KMS-11 (cell line): ENCODE measurements at regions not wholly inside any gene's neighbourhood (a gene's known extent, or its start where the extent isn't known, plus 50 kb on each side); places are given as distances from the start of the nearest gene placed in this dataset.

Experiments
- H2AFZ ChIP-seq: fragments of 200-600 bp; sonication (generic); 2 replicates; pipeline ENCODE4 v1.6.1; 2016; ENCODE audit warnings: antibody characterized with exemption, mixed run types, low read depth
- H3K27ac ChIP-seq: fragments of 200-600 bp; sonication (generic); 2 replicates; pipeline ENCODE4 v1.6.1; 2016; ENCODE audit warnings: mild to moderate bottlenecking, mixed run types
- H3K27me3 ChIP-seq: fragments of 200-600 bp; sonication (generic); 2 replicates; pipeline ENCODE4 v1.6.1; 2017; ENCODE audit warnings: mild to moderate bottlenecking, low read depth, mixed run types, moderate library complexity; ENCODE audit not compliant: insufficient read depth
- H3K36me3 ChIP-seq: fragments of 200-600 bp; sonication (generic); 2 replicates; pipeline ENCODE4 v1.6.1; 2017; ENCODE audit warnings: mild to moderate bottlenecking, mixed run types; ENCODE audit not compliant: insufficient read depth
- H3K4me1 ChIP-seq: fragments of 200-600 bp; sonication (generic); 2 replicates; pipeline ENCODE4 v1.6.1; 2016; ENCODE audit warnings: mild to moderate bottlenecking, low read depth, mixed run types; ENCODE audit not compliant: poor library complexity, severe bottlenecking
- H3K4me2 ChIP-seq: fragments of 200-600 bp; sonication (generic); 2 replicates; pipeline ENCODE4 v1.7.0; 2016; ENCODE audit warnings: mild to moderate bottlenecking, mixed run types
- H3K4me3 ChIP-seq: fragments of 200-600 bp; sonication (generic); IDR thresholded peaks from 2 replicates; pipeline ENCODE4 v1.6.1; 2017; ENCODE audit warnings: low read depth, low read length, mixed read lengths; ENCODE audit not compliant: insufficient read depth
- H3K79me2 ChIP-seq: fragments of 200-600 bp; sonication (generic); 2 replicates; pipeline ENCODE4 v1.6.1; 2016; ENCODE audit warnings: low read depth, mixed run types; ENCODE audit not compliant: insufficient read depth
- H3K9ac ChIP-seq: fragments of 200-600 bp; sonication (generic); 2 replicates; pipeline ENCODE4 v1.6.1; 2016; ENCODE audit warnings: mild to moderate bottlenecking, mixed run types
- H4K20me1 ChIP-seq: fragments of 200-600 bp; sonication (generic); 2 replicates; pipeline ENCODE4 v1.6.1; 2016; ENCODE audit warnings: mild to moderate bottlenecking, mixed run types; ENCODE audit not compliant: insufficient read depth
- CTCF ChIP-seq: fragments of 200-600 bp; sonication (generic); conservative IDR thresholded peaks from 2 replicates; pipeline ENCODE4 v1.6.1; 2017; ENCODE audit warnings: low read depth, mild to moderate bottlenecking, antibody characterized with exemption, low read length, moderate library complexity, mixed read lengths

- Histone ChIP-seq H3K9ac (no peak overlapping the region), H3K4me3 (no peak overlapping the region), H3K4me2 (no peak overlapping the region), H2AFZ (no peak overlapping the region), H4K20me1 (no peaks in the 10 kb centered on the region), H3K79me2 (no peaks in the 10 kb centered on the region), H3K36me3 (no peaks in the 10 kb centered on the region), H3K27ac (no peak overlapping the region), H3K4me1 (no peaks in the 10 kb centered on the region), H3K27me3 (no peaks in the 10 kb centered on the region)
- TF ChIP-seq CTCF, result no peak
These were observed 224.5 kb upstream of the TAPT1 start for GRCh38 chr4:16450724-16451123.

GRCh38 chr4:16450031-16450430 is 223.8 kb upstream of the TAPT1 start:
- Histone ChIP-seq H3K27ac (no peak overlapping the region), H3K36me3 (no peaks in the 10 kb centered on the region), H3K79me2 (no peaks in the 10 kb centered on the region), H3K9ac (no peak overlapping the region), H3K27me3 (no peaks in the 10 kb centered on the region), H3K4me3 (no peak overlapping the region), H3K4me1 (no peaks in the 10 kb centered on the region), H4K20me1 (no peaks in the 10 kb centered on the region), H3K4me2 (no peak overlapping the region), H2AFZ (no peak overlapping the region)
- no peak for TF ChIP-seq CTCF

DNA sequence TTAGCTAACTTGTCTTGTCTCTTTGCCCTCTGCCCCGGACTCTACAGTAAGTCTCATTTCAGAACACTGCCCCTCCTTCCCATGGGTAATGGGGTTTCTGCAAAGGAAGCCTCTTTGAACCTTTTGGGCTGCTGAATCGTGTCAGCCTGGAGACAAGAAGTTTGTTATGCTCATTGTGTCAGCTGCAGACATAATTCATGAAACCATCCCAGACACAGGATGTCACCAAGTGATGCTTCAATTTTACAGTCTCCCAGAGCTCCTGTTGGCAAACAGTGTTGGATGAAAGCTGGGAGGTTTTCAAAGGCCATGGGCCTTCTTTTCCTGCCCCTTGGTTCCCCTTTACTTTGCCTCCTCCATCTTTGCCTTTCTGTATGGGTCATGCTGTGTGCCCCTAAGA is 223.1 kb upstream of the TAPT1 start:
- Histone ChIP-seq H3K4me3 (no peak overlapping the region), H3K27me3 (no peaks in the 10 kb centered on the region), H2AFZ (no peak overlapping the region), H4K20me1 (no peaks in the 10 kb centered on the region), H3K79me2 (no peaks in the 10 kb centered on the region), H3K27ac (no peak overlapping the region), H3K9ac (no peak overlapping the region), H3K4me2 (no peak overlapping the region), H3K36me3 (no peaks in the 10 kb centered on the region), H3K4me1 (no peaks in the 10 kb centered on the region)
- TF ChIP-seq CTCF, result no peak

- Histone ChIP-seq H3K4me1 (no peaks in the 10 kb centered on the region), H3K9ac (no peak overlapping the region), H3K4me2 (no peak overlapping the region), H3K27ac (no peak overlapping the region), H4K20me1 (no peaks in the 10 kb centered on the region), H3K79me2 (no peaks in the 10 kb centered on the region), H3K4me3 (no peak overlapping the region), H3K36me3 (no peaks in the 10 kb centered on the region), H3K27me3 (no peaks in the 10 kb centered on the region), H2AFZ (no peak overlapping the region)
- no peak for TF ChIP-seq CTCF
These were observed 222.1 kb upstream of the TAPT1 start for GRCh38 chr4:16448241-16448840.
